GM03348 (cell line): ENCODE measurements at regions not wholly inside any gene's neighbourhood (a gene's known extent, or its start where the extent isn't known, plus 50 kb on each side); places are given as distances from the start of the nearest gene placed in this dataset.
"Not testable (repeated sequence)": the region's sequence is repeated elsewhere in the genome, so short reads cannot be mapped to it uniquely, and the experiment has no call there.

Experiments used
- DNase-seq: peaks from one replicate; pipeline ENCODE4 v3.0.0; 2012; ENCODE audit warnings: low spot score

DNA sequence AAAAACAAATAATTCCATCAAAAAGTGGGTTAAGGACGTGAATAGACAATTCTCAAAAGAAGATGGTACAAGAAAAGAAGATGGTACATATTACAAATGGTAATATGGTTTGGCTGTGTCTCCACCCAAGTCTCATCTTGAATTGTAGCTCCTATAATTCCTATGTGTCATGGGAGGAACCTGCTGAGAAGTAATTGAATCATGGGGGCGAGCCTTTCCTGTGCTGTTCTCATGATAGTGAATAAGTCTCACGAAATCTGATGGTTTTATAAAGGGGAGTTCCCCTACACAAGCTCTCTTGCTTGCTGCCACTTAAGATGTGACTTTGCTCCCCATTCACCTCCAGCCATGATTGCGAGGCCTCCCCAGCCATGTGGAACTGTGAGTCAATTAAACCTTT, 172.9 kb downstream of the C11orf91 start:
- DNase-seq, result not testable (repeated sequence)

DNA sequence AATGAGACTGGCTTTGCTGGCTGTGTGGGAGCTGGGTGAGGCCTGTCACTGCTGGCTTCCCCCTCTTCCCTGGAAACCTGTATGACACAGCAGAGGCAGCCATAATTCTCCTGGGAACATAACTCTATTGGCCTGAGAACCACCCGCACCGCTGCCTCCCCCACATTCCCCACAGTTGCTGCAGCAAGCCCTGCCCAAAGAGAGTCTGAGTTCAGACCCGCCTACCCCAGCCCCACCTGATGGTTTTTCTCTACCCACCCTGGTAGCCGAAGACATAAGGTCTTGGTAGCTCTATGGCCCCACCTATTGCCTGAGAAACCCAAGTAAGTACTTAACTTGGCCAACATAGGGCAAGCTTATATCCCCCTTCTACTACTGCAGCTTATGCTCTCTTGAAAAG, 174.8 kb downstream of the C11orf91 start:
- no peak for DNase-seq

GRCh38 chr11:33521384-33521783, 179.2 kb downstream of the C11orf91 start:
- no peak for DNase-seq

DNA sequence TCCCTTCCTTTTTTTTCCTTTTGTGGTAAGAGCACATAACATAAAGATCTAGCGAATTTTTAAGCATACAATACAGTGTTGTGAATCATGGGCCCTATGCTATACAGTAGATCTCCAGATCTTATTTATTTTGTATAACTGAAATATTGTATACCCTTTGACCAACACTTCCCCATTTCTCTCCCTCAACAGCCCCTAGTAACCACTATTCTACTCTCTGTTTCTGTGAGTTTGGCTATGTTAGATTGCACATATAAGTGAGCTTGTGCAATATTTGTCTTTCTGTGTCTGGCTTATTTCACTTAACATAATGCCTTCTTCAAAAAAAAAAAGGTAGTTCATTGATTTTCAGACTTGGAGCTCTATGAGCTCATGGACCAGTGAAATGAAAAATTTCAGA, 180.5 kb downstream of the C11orf91 start:
- DNase-seq, result no peak

DNA sequence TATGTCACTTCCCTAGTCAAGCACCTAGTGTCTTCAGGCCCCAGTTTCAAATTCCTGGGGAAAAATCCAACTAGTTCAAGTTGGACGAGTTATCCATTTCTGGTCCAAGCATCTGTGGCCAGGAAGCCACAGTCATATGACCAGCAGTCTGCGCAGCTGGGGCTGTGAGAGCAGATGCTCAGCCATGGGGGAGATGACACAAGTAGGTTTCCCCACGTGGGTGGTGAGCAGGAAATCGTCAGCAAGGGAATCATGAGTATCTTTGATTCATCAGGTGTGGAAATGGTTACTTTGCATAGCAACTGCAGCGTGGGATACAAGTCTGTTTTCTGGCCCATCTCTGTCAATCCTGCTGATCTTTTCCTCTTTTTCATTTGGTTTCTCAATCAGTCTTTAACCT, 185.3 kb downstream of the C11orf91 start:
- peak; percentile 74 for DNase-seq

DNA sequence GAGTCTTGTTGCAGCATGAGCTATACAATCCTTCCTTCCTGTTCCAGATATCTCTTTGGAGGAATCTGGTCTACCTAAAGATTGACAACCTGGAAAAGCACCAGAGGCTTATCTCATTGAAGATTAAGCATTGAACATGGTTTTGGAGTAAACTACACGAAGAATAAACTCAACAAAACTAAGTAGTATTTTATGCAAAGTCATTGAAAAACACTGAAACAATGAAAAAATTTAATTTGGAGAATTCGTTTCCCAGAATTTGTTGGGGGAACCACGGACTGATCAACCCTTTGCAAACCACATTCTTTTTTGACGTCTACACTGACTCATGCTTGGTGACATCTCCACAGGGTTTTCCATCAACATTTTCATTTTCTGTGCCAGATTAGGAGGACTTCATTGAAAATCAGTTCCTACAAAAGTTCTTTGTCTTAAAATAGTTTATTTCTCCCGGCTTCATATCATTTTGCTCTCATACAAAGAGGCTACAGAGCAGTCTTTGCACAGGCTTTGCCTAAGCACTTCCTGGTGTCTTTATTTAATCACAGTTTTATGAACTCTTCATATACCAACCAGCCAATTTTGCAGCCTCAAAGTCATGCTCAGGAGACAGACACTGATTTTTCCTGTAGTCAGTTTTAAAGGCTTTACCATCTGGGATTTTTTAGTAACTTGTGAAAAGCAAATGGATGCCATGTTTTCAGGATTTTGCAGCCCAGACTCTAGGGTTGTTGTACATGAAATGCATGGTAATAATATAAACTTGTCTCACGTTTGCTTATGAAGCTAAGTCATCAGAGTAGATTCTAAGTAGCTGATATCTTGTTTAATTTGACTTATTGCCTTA, 186.3 kb downstream of the C11orf91 start:
- DNase-seq, result no peak

DNA sequence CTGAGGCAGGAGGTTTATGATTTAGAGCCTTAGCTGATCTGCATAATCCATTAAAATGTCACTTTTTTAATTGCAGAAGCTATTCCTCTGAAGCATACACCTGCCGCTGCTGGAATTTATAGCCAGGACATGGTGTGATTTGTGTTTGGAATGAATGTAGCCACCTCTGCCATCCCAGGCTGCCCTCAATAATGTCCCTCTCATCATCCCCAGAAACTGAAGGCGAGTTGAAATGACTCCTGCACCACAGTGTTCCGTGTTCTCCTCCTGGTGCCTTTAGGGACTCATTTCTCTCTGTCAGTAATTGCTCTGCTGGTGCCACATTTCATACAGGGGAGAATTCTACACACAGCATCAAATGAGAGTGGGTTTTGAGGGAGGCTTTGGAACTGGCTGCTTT, 191.0 kb downstream of the C11orf91 start:
- DNase-seq, result no peak

GRCh38 chr11:33507967-33508366, 192.7 kb downstream of the C11orf91 start:
- peak; percentile 13 for DNase-seq

GRCh38 chr11:33507356-33507755, 193.3 kb downstream of the C11orf91 start:
- DNase-seq, result no peak

- DNase-seq, result no peak
These were observed 195.5 kb downstream of the C11orf91 start for GRCh38 chr11:33505093-33505492.

GRCh38 chr11:33500861-33501479, 199.7 kb downstream of the C11orf91 start:
- peak; percentile 44 for DNase-seq

DNA sequence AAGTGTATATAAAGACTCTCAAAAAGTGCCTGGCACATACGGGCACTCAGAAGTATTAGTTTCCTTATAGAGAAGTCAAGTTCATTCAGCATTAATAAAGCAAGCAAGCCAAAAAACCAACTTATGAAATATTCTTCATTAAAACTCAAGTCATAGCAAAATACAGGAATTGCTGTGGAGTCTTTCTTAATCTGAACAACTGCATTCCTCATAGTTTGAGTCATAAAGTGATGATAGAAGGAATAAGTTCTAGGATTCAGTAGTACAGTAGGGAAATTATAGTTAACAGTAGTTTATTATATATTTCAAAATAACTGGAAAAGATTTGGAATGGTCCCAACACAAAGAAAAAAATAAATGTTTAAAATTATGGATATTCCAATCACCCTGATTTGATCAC, 200.3 kb downstream of the C11orf91 start:
- peak; percentile 37 for DNase-seq

- DNase-seq, result no peak
These were observed 208.0 kb downstream of the C11orf91 start for GRCh38 chr11:33492596-33492995.

DNA sequence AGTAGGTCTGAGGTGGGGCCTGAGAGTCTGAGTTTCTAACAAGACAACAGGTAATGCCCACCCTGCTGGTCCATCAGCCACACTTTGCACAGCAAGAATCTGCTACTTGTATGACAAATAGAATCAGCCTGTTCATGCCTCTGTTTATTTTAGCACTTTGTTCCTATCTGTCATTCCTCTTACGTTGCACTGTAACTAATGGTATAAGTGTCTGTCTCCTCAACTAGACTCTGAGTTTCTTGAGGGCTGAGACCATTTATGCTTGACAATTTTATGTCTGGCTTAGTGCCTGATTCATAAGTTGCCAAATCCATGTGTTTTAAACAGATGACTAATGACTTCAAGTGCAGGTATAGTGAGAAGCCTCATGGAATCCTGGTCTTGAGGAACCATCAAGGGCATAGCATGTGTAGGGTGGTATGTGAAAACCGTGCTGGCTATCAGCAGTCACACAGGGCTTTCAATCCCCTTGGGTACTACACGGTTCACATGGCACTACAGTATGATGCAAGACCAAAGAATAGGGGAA, 209.7 kb downstream of the C11orf91 start:
- DNase-seq, result no peak

DNA sequence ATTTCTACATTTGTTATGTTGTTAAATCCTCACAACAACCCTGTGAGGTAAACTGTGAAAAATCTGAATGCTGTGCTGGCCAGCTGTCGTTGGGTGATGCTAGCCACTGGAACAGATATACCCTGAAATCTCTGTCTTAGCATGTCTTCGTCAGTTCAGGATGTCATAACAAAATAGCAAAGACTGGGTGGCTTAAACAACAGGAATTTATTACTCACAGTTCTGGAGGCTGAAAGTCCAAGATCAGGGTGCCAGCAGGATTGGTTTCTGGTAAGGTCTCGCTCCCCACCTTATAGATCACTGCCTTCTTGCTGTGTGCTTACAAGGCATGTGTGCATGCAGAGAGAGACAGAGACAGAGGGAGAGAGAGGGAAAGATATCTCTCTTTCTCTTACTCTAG, 211.7 kb downstream of the C11orf91 start:
- DNase-seq, result no peak

DNA sequence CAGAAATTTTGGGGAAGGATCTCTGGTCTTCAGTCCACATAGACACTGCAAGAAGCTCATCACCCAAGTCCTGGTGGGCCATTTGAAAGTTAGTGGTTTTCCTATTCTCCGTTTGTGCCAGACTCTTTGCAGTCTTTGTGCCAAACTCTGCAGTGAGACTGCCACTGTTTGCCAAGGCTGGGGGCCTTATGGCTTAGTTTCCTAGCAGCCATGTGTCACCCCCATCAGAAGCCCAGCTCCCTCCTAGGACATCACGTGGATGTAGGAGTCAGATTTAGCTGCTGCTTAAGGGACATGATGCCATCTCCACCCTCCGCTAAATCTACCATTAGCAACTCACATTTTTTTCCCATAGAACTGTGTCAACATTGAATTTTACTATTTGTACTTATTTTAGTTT, 220.0 kb downstream of the C11orf91 start:
- DNase-seq, result no peak

DNA sequence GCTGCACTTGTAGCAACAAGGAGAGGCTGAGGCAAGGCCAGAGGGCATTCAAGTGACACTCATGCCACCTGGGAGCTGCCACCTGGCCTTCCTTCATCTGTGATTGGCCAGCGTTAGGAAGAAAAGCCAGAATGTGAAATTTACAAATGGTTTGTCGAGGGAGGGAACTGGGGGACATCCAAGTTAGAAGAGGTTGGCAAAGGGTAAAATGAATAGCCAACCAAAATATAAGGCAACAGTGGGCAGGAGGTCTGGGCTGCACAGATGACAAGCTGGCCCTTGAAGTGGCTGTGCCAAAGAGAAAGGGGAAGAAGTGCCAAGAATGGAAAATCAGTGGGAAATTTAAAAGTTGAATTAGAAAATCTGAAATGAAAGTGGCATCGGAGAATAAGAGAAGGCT, 221.4 kb downstream of the C11orf91 start:
- no peak for DNase-seq

DNA sequence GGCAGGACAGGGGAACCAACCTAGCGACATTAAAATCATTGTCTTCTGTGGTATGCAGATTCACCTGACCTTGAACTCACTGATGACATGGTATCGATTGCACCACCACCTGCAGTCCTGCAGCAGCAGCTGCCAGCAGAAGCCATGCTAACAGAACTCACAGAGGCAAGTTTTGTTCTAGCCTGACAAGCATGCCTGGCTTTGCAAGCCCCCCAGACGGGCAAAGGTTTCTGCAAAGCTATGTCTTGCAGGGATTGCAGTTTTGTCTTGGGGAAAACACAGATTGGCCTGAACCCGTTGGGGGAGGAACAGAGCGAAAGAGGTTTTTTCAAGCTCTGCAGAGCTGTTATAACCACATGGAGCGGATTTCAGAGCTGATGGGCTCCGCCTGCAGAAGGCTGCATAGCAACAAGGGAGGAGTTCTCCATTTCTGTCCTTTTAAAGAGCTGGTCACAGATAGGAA, 221.0 kb downstream of the HIPK3 start:
- no peak for DNase-seq

DNA sequence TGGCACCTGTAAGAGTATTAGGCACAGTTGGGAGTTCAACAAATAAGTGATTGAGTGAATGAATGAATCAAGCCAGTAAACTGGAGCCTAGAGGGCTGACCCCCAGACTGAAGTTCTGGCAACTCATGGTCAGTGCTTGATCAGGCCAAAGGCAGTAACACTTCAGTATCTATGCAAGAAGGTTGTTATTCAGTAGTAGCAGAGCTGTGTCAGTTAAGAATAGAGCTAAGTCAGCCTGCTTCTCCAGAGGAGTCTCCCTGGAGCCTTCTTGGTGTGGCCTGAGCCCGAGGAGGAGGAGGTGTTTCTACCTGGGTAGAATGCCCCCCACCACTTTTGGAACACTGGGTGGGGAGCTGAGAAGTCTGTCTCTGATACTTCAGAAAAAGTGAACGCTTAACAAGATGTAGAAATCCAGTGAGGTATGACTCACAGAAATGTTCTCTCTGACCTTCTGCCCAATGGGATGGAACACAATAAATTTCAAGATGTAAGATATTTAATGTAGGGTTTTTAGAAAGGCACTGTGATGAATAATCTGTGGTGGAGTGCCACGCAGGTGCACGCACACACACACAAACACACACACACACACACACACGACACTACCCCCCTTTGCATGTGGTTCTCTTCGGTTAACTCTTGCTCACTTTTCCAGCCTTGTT, 219.9 kb downstream of the HIPK3 start:
- DNase-seq, result peak; percentile 45

DNA sequence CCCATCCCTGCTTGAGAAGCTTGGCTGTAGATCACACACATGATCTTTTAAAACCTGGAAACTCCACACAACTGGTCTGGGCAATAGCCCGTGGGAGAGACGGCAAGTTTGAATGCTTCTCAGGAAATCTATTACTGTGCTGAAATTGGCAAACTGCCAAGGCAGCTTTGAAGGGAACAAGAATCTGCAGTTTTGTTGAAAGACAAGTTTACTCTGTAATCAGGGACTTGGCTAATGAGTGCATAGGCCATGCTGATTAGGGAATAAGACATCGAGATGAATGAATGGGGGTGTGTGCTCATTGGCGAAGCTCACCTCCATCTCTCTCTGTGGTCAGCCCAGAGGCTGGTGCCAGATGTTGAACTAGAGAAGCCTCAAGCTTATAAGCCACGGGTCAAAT, 218.8 kb downstream of the HIPK3 start:
- peak; percentile 29 for DNase-seq

- no peak for DNase-seq
These were observed 217.7 kb downstream of the HIPK3 start for GRCh38 chr11:33474866-33475265.

DNA sequence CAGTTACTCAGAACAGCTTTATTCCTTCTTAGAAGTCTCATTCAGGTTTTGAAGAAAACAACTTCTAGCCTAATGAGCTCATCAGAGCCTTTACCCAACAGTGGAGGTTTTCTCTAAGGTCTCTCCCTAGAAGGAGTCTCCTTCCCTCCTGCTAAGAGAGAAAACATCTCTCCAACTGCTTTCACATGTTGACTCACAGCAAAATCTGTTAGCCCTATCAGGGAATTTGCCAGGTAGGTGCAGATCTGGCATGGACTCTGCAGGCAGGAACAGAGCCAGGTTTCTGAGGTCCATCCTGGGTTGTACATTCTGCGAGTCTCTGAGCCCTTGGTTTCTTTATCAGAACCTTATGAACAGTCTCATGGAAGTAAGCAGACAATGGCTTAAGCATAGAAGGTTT, 214.4 kb downstream of the HIPK3 start:
- no peak for DNase-seq

DNA sequence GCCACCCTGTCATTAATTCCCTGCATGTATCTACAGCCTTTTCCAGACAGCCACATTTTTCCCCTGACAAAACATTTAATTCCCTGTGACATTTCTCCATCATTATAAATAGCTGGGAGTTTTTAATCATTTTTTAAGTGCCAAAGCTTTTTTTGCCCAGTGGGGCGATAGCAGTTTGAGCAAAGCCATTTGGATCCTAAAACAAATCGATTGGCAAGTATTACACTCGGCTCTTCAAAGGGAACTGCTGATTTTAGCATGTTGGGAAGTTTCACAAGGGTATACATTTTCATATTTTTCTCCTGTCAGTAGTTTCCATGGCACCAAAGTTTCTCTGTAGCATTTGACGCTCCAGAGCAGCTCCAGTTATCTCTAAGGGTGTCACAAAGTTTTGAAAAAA, 210.8 kb downstream of the HIPK3 start:
- no peak for DNase-seq
